ENCODE measurements at regions not wholly inside any gene's neighbourhood (a gene's known extent, or its start where the extent isn't known, plus 50 kb on each side); places are given as distances from the start of the nearest gene placed in this dataset.

- TF ChIP-seq, protein P1, sequence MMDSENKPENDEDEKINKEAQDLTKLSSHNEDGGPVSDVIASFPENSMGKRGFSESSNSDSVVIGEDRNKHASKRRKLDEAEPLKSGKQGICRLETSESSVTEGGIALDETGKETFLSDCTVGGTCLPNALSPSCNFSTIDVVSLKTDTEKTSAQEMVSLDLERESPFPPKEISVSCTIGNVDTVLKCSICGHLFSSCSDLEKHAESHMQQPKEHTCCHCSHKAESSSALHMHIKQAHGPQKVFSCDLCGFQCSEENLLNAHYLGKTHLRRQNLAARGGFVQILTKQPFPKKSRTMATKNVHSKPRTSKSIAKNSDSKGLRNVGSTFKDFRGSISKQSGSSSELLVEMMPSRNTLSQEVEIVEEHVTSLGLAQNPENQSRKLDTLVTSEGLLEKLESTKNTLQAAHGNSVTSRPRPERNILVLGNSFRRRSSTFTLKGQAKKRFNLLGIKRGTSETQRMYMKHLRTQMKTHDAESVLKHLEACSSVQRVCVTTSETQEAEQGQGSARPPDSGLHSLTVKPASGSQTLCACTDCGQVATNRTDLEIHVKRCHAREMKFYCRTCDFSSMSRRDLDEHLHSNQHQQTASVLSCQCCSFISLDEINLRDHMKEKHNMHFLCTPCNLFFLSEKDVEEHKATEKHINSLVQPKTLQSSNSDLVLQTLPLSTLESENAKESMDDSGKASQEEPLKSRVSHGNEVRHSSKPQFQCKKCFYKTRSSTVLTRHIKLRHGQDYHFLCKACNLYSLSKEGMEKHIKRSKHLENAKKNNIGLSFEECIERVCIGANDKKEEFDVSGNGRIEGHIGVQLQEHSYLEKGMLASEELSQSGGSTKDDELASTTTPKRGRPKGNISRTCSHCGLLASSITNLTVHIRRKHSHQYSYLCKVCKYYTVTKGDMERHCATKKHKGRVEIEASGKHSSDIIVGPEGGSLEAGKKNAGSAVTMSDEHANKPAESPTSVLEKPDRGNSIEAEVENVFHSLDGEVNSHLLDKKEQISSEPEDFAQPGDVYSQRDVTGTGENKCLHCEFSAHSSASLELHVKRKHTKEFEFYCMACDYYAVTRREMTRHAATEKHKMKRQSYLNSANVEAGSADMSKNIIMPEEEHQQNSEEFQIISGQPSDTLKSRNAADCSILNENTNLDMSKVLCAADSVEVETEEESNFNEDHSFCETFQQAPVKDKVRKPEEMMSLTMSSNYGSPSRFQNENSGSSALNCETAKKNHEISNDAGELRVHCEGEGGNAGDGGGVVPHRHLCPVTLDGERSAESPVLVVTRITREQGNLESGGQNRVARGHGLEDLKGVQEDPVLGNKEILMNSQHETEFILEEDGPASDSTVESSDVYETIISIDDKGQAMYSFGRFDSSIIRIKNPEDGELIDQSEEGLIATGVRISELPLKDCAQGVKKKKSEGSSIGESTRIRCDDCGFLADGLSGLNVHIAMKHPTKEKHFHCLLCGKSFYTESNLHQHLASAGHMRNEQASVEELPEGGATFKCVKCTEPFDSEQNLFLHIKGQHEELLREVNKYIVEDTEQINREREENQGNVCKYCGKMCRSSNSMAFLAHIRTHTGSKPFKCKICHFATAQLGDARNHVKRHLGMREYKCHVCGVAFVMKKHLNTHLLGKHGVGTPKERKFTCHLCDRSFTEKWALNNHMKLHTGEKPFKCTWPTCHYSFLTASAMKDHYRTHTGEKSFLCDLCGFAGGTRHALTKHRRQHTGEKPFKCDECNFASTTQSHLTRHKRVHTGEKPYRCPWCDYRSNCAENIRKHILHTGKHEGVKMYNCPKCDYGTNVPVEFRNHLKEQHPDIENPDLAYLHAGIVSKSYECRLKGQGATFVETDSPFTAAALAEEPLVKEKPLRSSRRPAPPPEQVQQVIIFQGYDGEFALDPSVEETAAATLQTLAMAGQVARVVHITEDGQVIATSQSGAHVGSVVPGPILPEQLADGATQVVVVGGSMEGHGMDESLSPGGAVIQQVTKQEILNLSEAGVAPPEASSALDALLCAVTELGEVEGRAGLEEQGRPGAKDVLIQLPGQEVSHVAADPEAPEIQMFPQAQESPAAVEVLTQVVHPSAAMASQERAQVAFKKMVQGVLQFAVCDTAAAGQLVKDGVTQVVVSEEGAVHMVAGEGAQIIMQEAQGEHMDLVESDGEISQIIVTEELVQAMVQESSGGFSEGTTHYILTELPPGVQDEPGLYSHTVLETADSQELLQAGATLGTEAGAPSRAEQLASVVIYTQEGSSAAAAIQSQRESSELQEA (IDR thresholded peaks at IDR 0.05; ENCODE audit: low read depth): no peak
- TF ChIP-seq BCOR (IDR thresholded peaks at IDR 0.05): no peak
- no peak for TF ChIP-seq L3MBTL2 (IDR thresholded peaks at IDR 0.05)
- TF ChIP-seq GTF2E2 (tag; IDR thresholded peaks at IDR 0.05): no peak
- no peak for TF ChIP-seq KLF13 (tag; IDR thresholded peaks at IDR 0.05; ENCODE audit: borderline replicate concordance, low read depth)
- TF ChIP-seq ZNF212 (CRISPR knock-in tag; IDR thresholded peaks at IDR 0.05): no peak
These were observed 280.1 kb upstream of the TMPO start (continued) for GRCh38 chr12:98235301-98235700.

All from K562 (cell line).